Loucy (cell line): ENCODE measurements at regions not wholly inside any gene's neighbourhood (a gene's known extent, or its start where the extent isn't known, plus 50 kb on each side); places are given as distances from the start of the nearest gene placed in this dataset.

Experiments
- H2AFZ ChIP-seq: fragments of 200-600 bp; sonication (generic); 2 replicates; pipeline ENCODE4 v1.6.0; 2016; ENCODE audit warnings: antibody characterized with exemption, mild to moderate bottlenecking, low read length, moderate library complexity
- H3F3A ChIP-seq: fragments of 200-600 bp; 2 replicates; pipeline ENCODE4 v1.6.0; 2016; ENCODE audit warnings: antibody characterized with exemption, low read depth, mild to moderate bottlenecking
- H3K27me3 ChIP-seq: fragments of 200-600 bp; sonication (generic); 2 replicates; pipeline ENCODE4 v1.6.1; 2014; ENCODE audit warnings: low read length, mild to moderate bottlenecking; ENCODE audit not compliant: insufficient read depth, poor library complexity, severe bottlenecking
- H3K36me3 ChIP-seq: fragments of 200-600 bp; sonication (generic); 2 replicates; pipeline ENCODE4 v1.6.1; 2016; ENCODE audit warnings: low read length; ENCODE audit not compliant: insufficient read depth
- H3K4me1 ChIP-seq: fragments of 200-600 bp; sonication (generic); 2 replicates; pipeline ENCODE4 v1.5.1; 2014; ENCODE audit warnings: low read length, mild to moderate bottlenecking; ENCODE audit not compliant: insufficient read depth, poor library complexity, severe bottlenecking
- H3K4me2 ChIP-seq: fragments of 200-600 bp; sonication (generic); 2 replicates; pipeline ENCODE4 v1.6.0; 2014; ENCODE audit warnings: antibody characterized with exemption, low read length, low read depth, mild to moderate bottlenecking; ENCODE audit not compliant: poor library complexity, severe bottlenecking
- H3K4me3 ChIP-seq: fragments of 200-600 bp; sonication (generic); 2 replicates; pipeline ENCODE4 v1.5.1; 2014; ENCODE audit warnings: low read length, mild to moderate bottlenecking, mixed read lengths; ENCODE audit not compliant: poor library complexity, severe bottlenecking
- H3K79me2 ChIP-seq: fragments of 200-600 bp; sonication (generic); 2 replicates; pipeline ENCODE4 v1.6.1; 2014; ENCODE audit warnings: low read length; ENCODE audit not compliant: insufficient read depth
- H3K9ac ChIP-seq: fragments of 200-600 bp; sonication (generic); 2 replicates; pipeline ENCODE4 v1.6.0; 2014; ENCODE audit warnings: mild to moderate bottlenecking, low read depth, low read length, moderate library complexity; ENCODE audit not compliant: poor library complexity, severe bottlenecking
- H3K9me2 ChIP-seq: fragments of 200-600 bp; sonication (generic); replicated peaks from 2 replicates; pipeline ENCODE4 v1.6.1; 2016; ENCODE audit warnings: low read depth, low read length, mixed read lengths
- H3K9me3 ChIP-seq: fragments of 200-600 bp; sonication (generic); 2 replicates; pipeline ENCODE4 v1.6.1; 2014; ENCODE audit warnings: mild to moderate bottlenecking, antibody characterized with exemption, low read length, low read depth; ENCODE audit not compliant: insufficient read depth
- H4K20me1 ChIP-seq: fragments of 200-600 bp; sonication (generic); 2 replicates; pipeline ENCODE4 v1.6.0; 2014; ENCODE audit warnings: antibody characterized with exemption, low read length, mild to moderate bottlenecking; ENCODE audit not compliant: insufficient read depth, poor library complexity, severe bottlenecking
- CTCF ChIP-seq: fragments of 200-600 bp; sonication (generic); conservative IDR thresholded peaks from 2 replicates; pipeline ENCODE4 v1.5.1; 2014; ENCODE audit warnings: mild to moderate bottlenecking, antibody characterized with exemption, low read length
- EZH2phosphoT487 ChIP-seq: fragments of 200-600 bp; IDR thresholded peaks from 2 replicates; pipeline ENCODE4 v1.6.1; 2018; ENCODE audit warnings: antibody characterized with exemption, mild to moderate bottlenecking, moderate library complexity, borderline replicate concordance

- H2AFZ ChIP-seq = no peak overlapping the region
- no peak overlapping the region for H3K9ac ChIP-seq
- no peak for TF ChIP-seq EZH2phosphoT487
- TF ChIP-seq CTCF = no peak
- no peaks in the 10 kb centered on the region for H4K20me1 ChIP-seq
- no peaks in the 10 kb centered on the region for H3K36me3 ChIP-seq
- no peaks in the 10 kb centered on the region for H3K9me2 ChIP-seq
- no peaks in the 10 kb centered on the region for H3K9me3 ChIP-seq
- H3K27me3 ChIP-seq = no peaks in the 10 kb centered on the region
- no peaks in the 10 kb centered on the region for H3K79me2 ChIP-seq
- no peaks in the 10 kb centered on the region for H3F3A ChIP-seq
- H3K4me3 ChIP-seq = no peak overlapping the region
- no peaks in the 10 kb centered on the region for H3K4me1 ChIP-seq
- no peak overlapping the region for H3K4me2 ChIP-seq
These were observed 142.7 kb downstream of the KIF26A start for GRCh38 chr14:104280902-104281767.

DNA sequence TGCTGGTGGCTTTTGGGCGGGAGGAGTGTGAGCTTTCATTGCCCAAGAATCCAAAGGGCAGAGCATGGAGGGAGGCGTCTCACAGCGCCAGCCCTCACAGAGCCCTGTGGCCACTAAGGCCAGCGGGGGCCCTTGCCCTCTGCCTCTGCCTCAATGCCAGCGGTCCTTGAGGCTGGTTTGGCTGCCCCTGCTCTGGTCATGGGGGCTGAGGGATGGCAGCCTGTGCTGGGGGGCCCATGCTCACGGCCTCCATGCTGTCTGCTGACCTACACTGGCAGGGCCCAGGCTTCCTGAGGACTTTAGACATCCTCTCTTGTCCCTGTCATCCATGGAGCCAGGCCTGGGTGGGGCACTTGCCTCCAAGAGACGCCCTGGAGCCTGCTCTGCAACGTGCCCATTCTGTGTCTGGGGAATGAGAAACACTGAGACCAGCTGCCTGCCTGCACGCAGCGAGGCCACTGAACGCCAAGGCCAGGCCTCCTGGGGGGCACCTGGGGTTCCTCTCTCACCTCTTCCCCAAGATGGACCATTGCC, 143.4 kb downstream of the KIF26A start:
- Histone ChIP-seq H3K9me3 (no peaks in the 10 kb centered on the region), H3K4me3 (no peak overlapping the region), H3K9ac (no peak overlapping the region), H2AFZ (no peak overlapping the region), H3K9me2 (no peaks in the 10 kb centered on the region), H4K20me1 (no peaks in the 10 kb centered on the region), H3K79me2 (no peaks in the 10 kb centered on the region), H3K4me2 (no peak overlapping the region), H3F3A (no peaks in the 10 kb centered on the region), H3K36me3 (no peaks in the 10 kb centered on the region), H3K27me3 (no peaks in the 10 kb centered on the region), H3K4me1 (no peaks in the 10 kb centered on the region)
- no peak for TF ChIP-seq EZH2phosphoT487
- no peak for TF ChIP-seq CTCF

GRCh38 chr14:104282332-104283196, 144.2 kb downstream of the KIF26A start:
- Histone ChIP-seq H3K4me1 (no peaks in the 10 kb centered on the region), H3K79me2 (no peaks in the 10 kb centered on the region), H3K36me3 (no peaks in the 10 kb centered on the region), H3F3A (no peaks in the 10 kb centered on the region), H3K9ac (no peak overlapping the region), H4K20me1 (no peaks in the 10 kb centered on the region), H3K4me2 (no peak overlapping the region), H3K9me3 (no peaks in the 10 kb centered on the region), H3K9me2 (no peaks in the 10 kb centered on the region), H3K4me3 (no peak overlapping the region), H3K27me3 (no peaks in the 10 kb centered on the region), H2AFZ (no peak overlapping the region)
- TF ChIP-seq CTCF (no peak), EZH2phosphoT487 (no peak)
